ENCODE measurements at regions not wholly inside any gene's neighbourhood (a gene's known extent, or its start where the extent isn't known, plus 50 kb on each side); places are given as distances from the start of the nearest gene placed in this dataset.

GRCh38 chr7:51517187-51517586 is 200.6 kb upstream of the COBL start:
- TF ChIP-seq POLR2AphosphoS5 (IDR thresholded peaks at IDR 0.05; ENCODE audit: borderline replicate concordance, low read depth, low read length) (no peak), EZH2 (IDR thresholded peaks at IDR 0.05) (no peak), FOXP2 (optimal IDR thresholded peaks at IDR 0.05; ENCODE audit: control extremely low read depth, extremely low read length, insufficient read depth) (no peak)
